ENCODE measurements at regions not wholly inside any gene's neighbourhood (a gene's known extent, or its start where the extent isn't known, plus 50 kb on each side); places are given as distances from the start of the nearest gene placed in this dataset.

GRCh38 chr9:16241231-16241630, 629.2 kb downstream of the BNC2 start:
- no peaks in the 10 kb centered on the region for H3K36me3 Mint-ChIP-seq
- H3K4me1 Mint-ChIP-seq, result no peaks in the 10 kb centered on the region
- H3K27me3 Mint-ChIP-seq, result no peaks in the 10 kb centered on the region
- no peak overlapping the region for H3K4me3 Mint-ChIP-seq
- intact Hi-C loops (cut with micrococcal nuclease), result no loop called here
- no peak for DNase-seq
- POLR2A ChIA-PET (ENCODE audit: partially characterized antibody), result no interaction called here
- Histone ChIP-seq H3K4me1 (ENCODE audit: insufficient read depth, low read length) (no peaks in the 10 kb centered on the region), H3K27me3 (ENCODE audit: insufficient read depth, low read length) (no peaks in the 10 kb centered on the region), H3K36me3 (ENCODE audit: insufficient read depth, low read length) (no peaks in the 10 kb centered on the region), H3K9me3 (ENCODE audit: control insufficient read depth in 1 of 2, low read length in 2 of 2) (no peaks in the 10 kb centered on the region), H3K27ac (ENCODE audit: low read depth, low read length) (no peak overlapping the region), H3K4me3 (ENCODE audit: low read length in 2 of 2) (no peak overlapping the region)
- H3K27ac Mint-ChIP-seq, result no peak overlapping the region
- CTCF ChIA-PET (ENCODE audit: partially characterized antibody), result no interaction called here
- peaks cover 0 to 13% (median 4%) of the 10 kb centered on the region in 8 donors for H3K9me3 Mint-ChIP-seq

DNA sequence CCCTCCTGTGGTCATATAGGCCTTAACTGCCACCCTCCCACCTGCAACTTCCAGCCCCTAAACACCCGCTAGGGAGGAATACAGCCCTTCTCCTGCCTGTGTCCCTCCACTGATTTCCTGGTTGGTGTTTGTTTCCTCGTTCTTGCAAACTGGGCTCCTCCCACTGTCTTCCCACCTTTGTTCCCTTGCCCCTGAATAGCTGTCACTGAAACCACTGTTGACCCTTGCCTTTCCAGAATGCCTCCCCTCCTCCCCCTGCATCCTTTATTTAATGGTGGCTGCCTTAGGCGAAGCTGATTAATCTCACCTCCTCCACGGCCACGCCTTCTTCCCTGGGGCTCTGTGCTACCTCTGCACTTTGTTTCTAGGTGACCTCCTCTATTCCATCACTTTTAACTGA, 626.7 kb downstream of the BNC2 start:
- Mint-ChIP-seq H3K9me3 (peaks cover 0 to 10% (median 3%) of the 10 kb centered on the region in 8 donors), H3K4me3 (no peak overlapping the region), H3K27me3 (no peaks in the 10 kb centered on the region), H3K4me1 (no peaks in the 10 kb centered on the region), H3K27ac (no peak overlapping the region), H3K36me3 (no peaks in the 10 kb centered on the region)
- Histone ChIP-seq H3K9me3 (ENCODE audit: control insufficient read depth in 1 of 2, low read length in 2 of 2) (no peaks in the 10 kb centered on the region), H3K4me3 (ENCODE audit: low read length in 2 of 2) (no peak overlapping the region), H3K36me3 (ENCODE audit: insufficient read depth, low read length) (no peaks in the 10 kb centered on the region), H3K27me3 (ENCODE audit: insufficient read depth, low read length) (no peaks in the 10 kb centered on the region), H3K4me1 (ENCODE audit: insufficient read depth, low read length) (no peaks in the 10 kb centered on the region), H3K27ac (ENCODE audit: low read depth, low read length) (no peak overlapping the region)
- intact Hi-C loops (cut with micrococcal nuclease), result loop anchor here (2.0 kb wide), 1 partner anchor 21 kb away; no protein-coding TSS in a partner anchor
- POLR2A ChIA-PET (ENCODE audit: partially characterized antibody), result no interaction called here
- CTCF ChIA-PET (ENCODE audit: partially characterized antibody), result no interaction called here
- DNase-seq, result no peak

DNA sequence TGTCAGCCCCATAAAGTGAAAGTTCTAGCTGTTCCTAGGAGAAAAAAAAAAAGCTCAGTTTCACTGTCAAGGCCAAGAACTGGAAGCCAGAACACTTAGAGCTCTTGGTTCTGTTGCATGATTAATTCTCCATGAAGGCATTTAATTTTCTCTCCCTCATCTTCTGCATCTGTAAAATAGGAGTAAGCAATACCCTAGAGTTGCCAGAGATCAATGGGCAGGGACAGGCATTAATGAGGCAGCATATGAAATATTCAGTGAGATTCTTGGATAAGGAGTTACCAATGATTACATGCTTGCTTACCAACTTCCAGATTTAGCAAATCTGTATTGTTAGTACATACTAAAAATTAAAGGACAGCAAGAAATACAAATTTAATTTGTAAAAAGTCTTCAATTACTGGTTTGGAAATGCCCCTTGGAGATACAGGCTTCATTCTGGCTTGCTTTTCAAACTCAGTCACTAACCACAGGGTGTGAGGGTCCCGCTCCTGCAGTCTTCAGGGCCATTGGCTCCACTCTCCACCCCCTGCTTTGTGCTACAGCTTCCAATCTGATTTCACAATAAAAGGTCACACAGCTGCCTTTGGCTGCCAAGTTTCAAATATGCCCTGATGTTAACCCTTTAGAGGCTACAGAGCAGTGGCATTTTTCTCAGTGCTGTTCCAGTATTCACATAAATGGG, 624.6 kb downstream of the BNC2 start:
- no peak overlapping the region for H3K27ac ChIP-seq (ENCODE audit: low read depth, low read length)
- POLR2A ChIA-PET (ENCODE audit: partially characterized antibody), result no interaction called here
- H3K27me3 Mint-ChIP-seq, result no peaks in the 10 kb centered on the region
- H3K27ac Mint-ChIP-seq, result no peak overlapping the region
- H3K27me3 ChIP-seq (ENCODE audit: insufficient read depth, low read length), result no peaks in the 10 kb centered on the region
- no peaks in the 10 kb centered on the region for H3K36me3 Mint-ChIP-seq
- intact Hi-C loops (cut with micrococcal nuclease), result loop anchor here (2.0 kb wide), 1 partner anchor 19 kb away; no protein-coding TSS in a partner anchor
- no peak for DNase-seq
- H3K4me3 Mint-ChIP-seq, result no peak overlapping the region
- H3K9me3 Mint-ChIP-seq, result peaks cover 0 to 13% (median 3%) of the 10 kb centered on the region in 8 donors
- no peak overlapping the region for H3K4me3 ChIP-seq (ENCODE audit: low read length in 2 of 2)
- H3K4me1 Mint-ChIP-seq, result no peaks in the 10 kb centered on the region
- CTCF ChIA-PET (ENCODE audit: partially characterized antibody), result no interaction called here
- H3K36me3 ChIP-seq (ENCODE audit: insufficient read depth, low read length), result no peaks in the 10 kb centered on the region
- H3K4me1 ChIP-seq (ENCODE audit: insufficient read depth, low read length), result no peaks in the 10 kb centered on the region
- no peaks in the 10 kb centered on the region for H3K9me3 ChIP-seq (ENCODE audit: control insufficient read depth in 1 of 2, low read length in 2 of 2)

DNA sequence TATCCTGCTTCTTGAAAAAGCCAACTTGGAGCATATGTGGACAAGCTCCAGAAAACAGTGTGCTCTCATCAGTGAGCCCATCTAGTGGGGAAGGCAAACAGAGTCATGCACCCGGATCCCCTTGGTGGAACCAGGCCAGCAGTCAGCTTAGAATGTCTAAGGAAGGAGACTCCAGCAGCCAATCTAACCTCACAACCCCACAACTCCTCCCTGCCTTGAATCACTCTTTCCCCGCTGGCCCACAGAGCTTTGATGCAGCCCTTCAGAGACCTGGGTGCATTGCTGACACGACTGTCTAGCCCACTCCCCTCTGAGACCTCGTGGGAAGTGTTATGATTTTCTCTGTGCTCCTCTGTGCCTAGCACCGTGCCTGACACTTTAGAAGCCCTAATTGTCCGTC, 623.7 kb downstream of the BNC2 start:
- peaks cover 0 to 12% (median 3%) of the 10 kb centered on the region in 8 donors for H3K9me3 Mint-ChIP-seq
- no peaks in the 10 kb centered on the region for H3K9me3 ChIP-seq (ENCODE audit: control insufficient read depth in 1 of 2, low read length in 2 of 2)
- ChIA-PET CTCF (ENCODE audit: partially characterized antibody) (no interaction called here), POLR2A (ENCODE audit: partially characterized antibody) (no interaction called here)
- H3K27me3 ChIP-seq (ENCODE audit: insufficient read depth, low read length), result no peaks in the 10 kb centered on the region
- H3K27ac Mint-ChIP-seq, result no peak overlapping the region
- H3K4me1 ChIP-seq (ENCODE audit: insufficient read depth, low read length), result no peaks in the 10 kb centered on the region
- H3K36me3 Mint-ChIP-seq, result no peaks in the 10 kb centered on the region
- H3K27me3 Mint-ChIP-seq, result no peaks in the 10 kb centered on the region
- intact Hi-C loops (cut with micrococcal nuclease), result no loop called here
- H3K4me3 ChIP-seq (ENCODE audit: low read length in 2 of 2), result no peak overlapping the region
- H3K36me3 ChIP-seq (ENCODE audit: insufficient read depth, low read length), result no peaks in the 10 kb centered on the region
- no peak overlapping the region for H3K27ac ChIP-seq (ENCODE audit: low read depth, low read length)
- no peak overlapping the region for H3K4me3 Mint-ChIP-seq
- H3K4me1 Mint-ChIP-seq, result no peaks in the 10 kb centered on the region
- DNase-seq, result no peak

GRCh38 chr9:16247188-16247875, 623.1 kb downstream of the BNC2 start:
- H3K27me3 Mint-ChIP-seq, result no peaks in the 10 kb centered on the region
- ChIA-PET CTCF (ENCODE audit: partially characterized antibody) (no interaction called here), POLR2A (ENCODE audit: partially characterized antibody) (no interaction called here)
- no peaks in the 10 kb centered on the region for H3K9me3 ChIP-seq (ENCODE audit: control insufficient read depth in 1 of 2, low read length in 2 of 2)
- intact Hi-C loops (cut with micrococcal nuclease), result no loop called here
- no peak overlapping the region for H3K4me3 ChIP-seq (ENCODE audit: low read length in 2 of 2)
- no peak overlapping the region for H3K4me3 Mint-ChIP-seq
- H3K27ac Mint-ChIP-seq, result no peak overlapping the region
- no peak for DNase-seq
- H3K27ac ChIP-seq (ENCODE audit: low read depth, low read length), result no peak overlapping the region
- H3K9me3 Mint-ChIP-seq, result peaks cover 0 to 8% (median 3%) of the 10 kb centered on the region in 8 donors
- H3K36me3 Mint-ChIP-seq, result no peaks in the 10 kb centered on the region
- H3K4me1 Mint-ChIP-seq, result no peaks in the 10 kb centered on the region
- H3K36me3 ChIP-seq (ENCODE audit: insufficient read depth, low read length), result no peaks in the 10 kb centered on the region
- no peaks in the 10 kb centered on the region for H3K4me1 ChIP-seq (ENCODE audit: insufficient read depth, low read length)
- no peaks in the 10 kb centered on the region for H3K27me3 ChIP-seq (ENCODE audit: insufficient read depth, low read length)

DNA sequence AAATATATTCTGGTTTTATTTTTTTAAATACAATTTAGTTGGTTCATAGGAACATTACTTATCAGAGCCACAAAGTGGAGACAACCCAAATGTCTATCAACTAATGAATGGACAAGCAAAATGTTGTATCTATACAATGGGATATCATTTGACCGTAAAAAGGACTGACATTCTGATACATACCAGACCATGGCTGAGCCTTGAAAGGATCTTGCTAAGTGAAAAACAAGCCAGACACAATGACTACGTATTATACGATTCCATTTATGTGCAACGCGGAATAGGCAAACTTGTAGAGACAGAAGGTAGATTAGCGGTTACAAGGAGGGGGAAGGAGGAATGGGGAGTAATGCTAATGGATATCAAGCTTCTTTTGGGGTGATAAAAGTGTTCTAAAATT, 621.6 kb downstream of the BNC2 start:
- DNase-seq, result no peak
- H3K4me3 Mint-ChIP-seq, result no peak overlapping the region
- no peaks in the 10 kb centered on the region for H3K27me3 Mint-ChIP-seq
- H3K4me1 ChIP-seq (ENCODE audit: insufficient read depth, low read length), result no peaks in the 10 kb centered on the region
- no peaks in the 10 kb centered on the region for H3K4me1 Mint-ChIP-seq
- no peaks in the 10 kb centered on the region for H3K36me3 ChIP-seq (ENCODE audit: insufficient read depth, low read length)
- intact Hi-C loops (cut with micrococcal nuclease), result no loop called here
- H3K36me3 Mint-ChIP-seq, result no peaks in the 10 kb centered on the region
- no peak overlapping the region for H3K27ac Mint-ChIP-seq
- no peak overlapping the region for H3K27ac ChIP-seq (ENCODE audit: low read depth, low read length)
- ChIA-PET CTCF (ENCODE audit: partially characterized antibody) (no interaction called here), POLR2A (ENCODE audit: partially characterized antibody) (no interaction called here)
- H3K9me3 ChIP-seq (ENCODE audit: control insufficient read depth in 1 of 2, low read length in 2 of 2), result no peaks in the 10 kb centered on the region
- H3K27me3 ChIP-seq (ENCODE audit: insufficient read depth, low read length), result no peaks in the 10 kb centered on the region
- peaks cover 0 to 8% (median 3%) of the 10 kb centered on the region in 8 donors for H3K9me3 Mint-ChIP-seq
- H3K4me3 ChIP-seq (ENCODE audit: low read length in 2 of 2), result no peak overlapping the region

DNA sequence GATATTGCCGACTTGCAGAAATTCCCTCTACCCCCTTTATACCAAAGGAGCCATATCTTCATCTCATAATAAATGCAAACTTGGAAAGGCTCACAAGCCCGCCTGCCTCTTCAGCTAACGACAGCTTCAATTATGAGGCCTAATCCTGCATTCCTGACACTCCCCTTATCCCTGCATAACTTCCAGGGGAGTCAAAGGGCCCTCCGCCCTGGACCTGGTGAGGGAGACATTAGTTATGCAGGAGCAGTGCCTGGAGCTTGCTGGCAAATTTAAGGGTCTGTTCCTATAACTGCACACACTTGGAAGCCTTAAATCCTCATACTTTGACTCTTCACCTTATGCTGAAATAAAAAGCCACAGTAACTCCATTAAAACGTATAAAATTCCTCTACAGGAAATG, 617.9 kb downstream of the BNC2 start:
- no peak overlapping the region for H3K4me3 Mint-ChIP-seq
- Histone ChIP-seq H3K27me3 (ENCODE audit: insufficient read depth, low read length) (no peaks in the 10 kb centered on the region), H3K36me3 (ENCODE audit: insufficient read depth, low read length) (no peaks in the 10 kb centered on the region), H3K9me3 (ENCODE audit: control insufficient read depth in 1 of 2, low read length in 2 of 2) (no peaks in the 10 kb centered on the region), H3K4me3 (ENCODE audit: low read length in 2 of 2) (no peak overlapping the region), H3K4me1 (ENCODE audit: insufficient read depth, low read length) (no peaks in the 10 kb centered on the region), H3K27ac (ENCODE audit: low read depth, low read length) (no peak overlapping the region)
- no peaks in the 10 kb centered on the region for H3K36me3 Mint-ChIP-seq
- intact Hi-C loops (cut with micrococcal nuclease), result no loop called here
- no peak for DNase-seq
- POLR2A ChIA-PET (ENCODE audit: partially characterized antibody), result no interaction called here
- H3K27me3 Mint-ChIP-seq, result no peaks in the 10 kb centered on the region
- H3K4me1 Mint-ChIP-seq, result no peaks in the 10 kb centered on the region
- H3K9me3 Mint-ChIP-seq, result peaks cover 0 to 4% (median 1%) of the 10 kb centered on the region in 8 donors
- CTCF ChIA-PET (ENCODE audit: partially characterized antibody), result no interaction called here
- no peak overlapping the region for H3K27ac Mint-ChIP-seq
